GM23338 (cell line): ENCODE measurements at regions not wholly inside any gene's neighbourhood (a gene's known extent, or its start where the extent isn't known, plus 50 kb on each side); places are given as distances from the start of the nearest gene placed in this dataset.

Experiments
- ATAC-seq: fragments of 200-7000 bp; cut with Tn5 transposase; 3 replicates; pipeline ENCODE4 v1.9.1; 2020
- DNase-seq: peaks from one replicate; pipeline ENCODE4 v3.0.0-alpha.2; 2015; ENCODE audit warnings: low spot score
- H2AFZ ChIP-seq: fragments of 200-600 bp; sonication (generic); 2 replicates; pipeline ENCODE4 v1.8.0; 2016; ENCODE audit warnings: antibody characterized with exemption, mild to moderate bottlenecking, moderate library complexity
- H3F3A ChIP-seq: fragments of 200-600 bp; sonication (generic); replicated peaks from 2 replicates; pipeline ENCODE4 v1.8.0; 2017; ENCODE audit warnings: antibody characterized with exemption, mixed run types, low read depth
- H3K27ac ChIP-seq: fragments of 200-600 bp; sonication (generic); 2 replicates; pipeline ENCODE4 v1.6.1; 2016; ENCODE audit warnings: low read depth
- H3K27me3 ChIP-seq: fragments of 200-600 bp; sonication (generic); 2 replicates; pipeline ENCODE4 v1.8.0; 2016; ENCODE audit warnings: mild to moderate bottlenecking, mixed run types, moderate library complexity; ENCODE audit not compliant: insufficient read depth
- H3K36me3 ChIP-seq: fragments of 200-600 bp; sonication (generic); 2 replicates; pipeline ENCODE4 v1.8.0; 2016; ENCODE audit warnings: mild to moderate bottlenecking; ENCODE audit not compliant: insufficient read depth
- H3K4me1 ChIP-seq: fragments of 200-600 bp; sonication (generic); 2 replicates; pipeline ENCODE4 v1.8.0; 2016; ENCODE audit warnings: mild to moderate bottlenecking, moderate library complexity; ENCODE audit not compliant: insufficient read depth
- H3K4me2 ChIP-seq: fragments of 200-600 bp; sonication (generic); 2 replicates; pipeline ENCODE4 v1.7.1; 2017; ENCODE audit warnings: mixed run types
- H3K4me3 ChIP-seq: fragments of 200-600 bp; sonication (generic); 2 replicates; pipeline ENCODE4 v1.6.1; 2016; ENCODE audit warnings: mixed run types
- H3K79me2 ChIP-seq: fragments of 200-600 bp; sonication (generic); replicated peaks from 2 replicates; pipeline ENCODE4 v1.8.0; 2017; ENCODE audit warnings: mild to moderate bottlenecking; ENCODE audit not compliant: insufficient read depth
- H3K9me2 ChIP-seq: fragments of 200-600 bp; sonication (generic); 2 replicates; pipeline ENCODE4 v1.8.0; 2017; ENCODE audit not compliant: insufficient read depth
- H4K20me1 ChIP-seq: fragments of 200-600 bp; sonication (generic); replicated peaks from 2 replicates; pipeline ENCODE4 v1.8.0; 2017; ENCODE audit warnings: mild to moderate bottlenecking; ENCODE audit not compliant: insufficient read depth
- H3K27ac Mint-ChIP-seq: 2 replicates; pipeline ENCODE4 v1.8.0; 2020; ENCODE audit warnings: inconsistent platforms, mild to moderate bottlenecking, moderate library complexity, mixed read lengths
- H3K27me3 Mint-ChIP-seq: 3 replicates; pipeline ENCODE4 v1.8.0; 2022; ENCODE audit warnings: low read depth, mild to moderate bottlenecking, moderate library complexity, mixed read lengths, inconsistent platforms; ENCODE audit not compliant: insufficient read depth, poor library complexity
- H3K36me3 Mint-ChIP-seq: 3 replicates; pipeline ENCODE4 v1.8.0; 2021; ENCODE audit warnings: low read depth, mild to moderate bottlenecking, inconsistent platforms, moderate library complexity, mixed read lengths
- H3K4me1 Mint-ChIP-seq: 3 replicates; pipeline ENCODE4 v1.8.0; 2020; ENCODE audit warnings: mild to moderate bottlenecking, inconsistent platforms, mixed read lengths
- H3K4me3 Mint-ChIP-seq: 3 replicates; pipeline ENCODE4 v1.8.0; 2021; ENCODE audit warnings: moderate library complexity, mild to moderate bottlenecking, inconsistent platforms, mixed read lengths
- H3K9me3 Mint-ChIP-seq: 3 replicates; pipeline ENCODE4 v1.8.0; 2020; ENCODE audit warnings: moderate library complexity, mild to moderate bottlenecking, inconsistent platforms, mixed read lengths
- CREB1 ChIP-seq: fragments of 250-450 bp; sonication (Bioruptor Pico); IDR thresholded peaks from 2 replicates; pipeline ENCODE4 v1.5.0; 2020; ENCODE audit warnings: low read depth, mild to moderate bottlenecking, moderate library complexity
- ETS1 ChIP-seq: IDR thresholded peaks from 2 replicates; pipeline ENCODE4 v1.6.1; 2016; ENCODE audit warnings: antibody characterized with exemption
- EZH2phosphoT487 ChIP-seq: fragments of 200-600 bp; sonication (generic); IDR thresholded peaks from one replicate; pipeline ENCODE4 v1.8.1; 2018; ENCODE audit warnings: antibody characterized with exemption; ENCODE audit not compliant: unreplicated experiment
- JUNB ChIP-seq: IDR thresholded peaks from one replicate; pipeline ENCODE4 v1.6.1; 2016; ENCODE audit warnings: antibody characterized with exemption; ENCODE audit not compliant: unreplicated experiment
- REST ChIP-seq: IDR thresholded peaks from one replicate; pipeline ENCODE4 v1.6.1; 2018; ENCODE audit warnings: antibody characterized with exemption; ENCODE audit not compliant: unreplicated experiment
- STAT1 ChIP-seq: IDR thresholded peaks from one replicate; pipeline ENCODE4 v1.6.1; 2016; ENCODE audit warnings: antibody characterized with exemption; ENCODE audit not compliant: unreplicated experiment
- ZNF331 ChIP-seq: fragments of 250-450 bp; sonication (Bioruptor Pico); IDR thresholded peaks from 2 replicates; pipeline ENCODE4 v1.5.0; 2020; ENCODE audit warnings: low read depth, mild to moderate bottlenecking, moderate library complexity
- TF ChIP-seq, protein P1 (sequence below): fragments of 250-450 bp; sonication (Bioruptor Pico); IDR thresholded peaks from 2 replicates; pipeline ENCODE4 v1.5.0; 2020; ENCODE audit warnings: mild to moderate bottlenecking, moderate library complexity

GRCh38 chr21:20811702-20812101 is 186.5 kb upstream of the NCAM2 start:
- H3K36me3 Mint-ChIP-seq = no peaks in the 10 kb centered on the region
- no peaks in the 10 kb centered on the region for H3K9me3 Mint-ChIP-seq
- Histone ChIP-seq H3K4me3 (no peak overlapping the region), H4K20me1 (no peaks in the 10 kb centered on the region), H3F3A (no peaks in the 10 kb centered on the region), H3K9me2 (peaks cover 13% of the 10 kb centered on the region; the same call in 1 of the 2 replicates), H3K27ac (no peak overlapping the region), H2AFZ (peak overlapping the region; percentile 57; the same call in 1 of the 2 replicates), H3K27me3 (no peaks in the 10 kb centered on the region), H3K79me2 (no peaks in the 10 kb centered on the region), H3K4me2 (no peak overlapping the region), H3K4me1 (no peaks in the 10 kb centered on the region), H3K36me3 (no peaks in the 10 kb centered on the region)
- no peaks in the 10 kb centered on the region for H3K4me1 Mint-ChIP-seq
- DNase-seq = no peak
- no peak overlapping the region for H3K27ac Mint-ChIP-seq
- H3K27me3 Mint-ChIP-seq = peaks cover under 1% of the 10 kb centered on the region
- no peak overlapping the region for H3K4me3 Mint-ChIP-seq
- TF ChIP-seq ETS1 (no peak), REST (no peak), JUNB (no peak)
- ATAC-seq = no peak

- Mint-ChIP-seq H3K27me3 (no peaks in the 10 kb centered on the region), H3K4me3 (no peak overlapping the region), H3K36me3 (no peaks in the 10 kb centered on the region), H3K4me1 (no peaks in the 10 kb centered on the region), H3K27ac (no peak overlapping the region), H3K9me3 (no peaks in the 10 kb centered on the region)
- DNase-seq (no peak), ATAC-seq (no peak)
- no peaks in the 10 kb centered on the region for H3F3A ChIP-seq
- no peaks in the 10 kb centered on the region for H4K20me1 ChIP-seq
- no peaks in the 10 kb centered on the region for H3K27me3 ChIP-seq
- H3K9me2 ChIP-seq = peaks cover 13% of the 10 kb centered on the region; the same call in 1 of the 2 replicates
- no peak overlapping the region for H3K27ac ChIP-seq
- H3K79me2 ChIP-seq = no peaks in the 10 kb centered on the region
- H3K36me3 ChIP-seq = no peaks in the 10 kb centered on the region
- no peak overlapping the region for H3K4me2 ChIP-seq
- no peaks in the 10 kb centered on the region for H3K4me1 ChIP-seq
- no peak overlapping the region for H2AFZ ChIP-seq
- H3K4me3 ChIP-seq = no peak overlapping the region
- TF ChIP-seq, protein P1, sequence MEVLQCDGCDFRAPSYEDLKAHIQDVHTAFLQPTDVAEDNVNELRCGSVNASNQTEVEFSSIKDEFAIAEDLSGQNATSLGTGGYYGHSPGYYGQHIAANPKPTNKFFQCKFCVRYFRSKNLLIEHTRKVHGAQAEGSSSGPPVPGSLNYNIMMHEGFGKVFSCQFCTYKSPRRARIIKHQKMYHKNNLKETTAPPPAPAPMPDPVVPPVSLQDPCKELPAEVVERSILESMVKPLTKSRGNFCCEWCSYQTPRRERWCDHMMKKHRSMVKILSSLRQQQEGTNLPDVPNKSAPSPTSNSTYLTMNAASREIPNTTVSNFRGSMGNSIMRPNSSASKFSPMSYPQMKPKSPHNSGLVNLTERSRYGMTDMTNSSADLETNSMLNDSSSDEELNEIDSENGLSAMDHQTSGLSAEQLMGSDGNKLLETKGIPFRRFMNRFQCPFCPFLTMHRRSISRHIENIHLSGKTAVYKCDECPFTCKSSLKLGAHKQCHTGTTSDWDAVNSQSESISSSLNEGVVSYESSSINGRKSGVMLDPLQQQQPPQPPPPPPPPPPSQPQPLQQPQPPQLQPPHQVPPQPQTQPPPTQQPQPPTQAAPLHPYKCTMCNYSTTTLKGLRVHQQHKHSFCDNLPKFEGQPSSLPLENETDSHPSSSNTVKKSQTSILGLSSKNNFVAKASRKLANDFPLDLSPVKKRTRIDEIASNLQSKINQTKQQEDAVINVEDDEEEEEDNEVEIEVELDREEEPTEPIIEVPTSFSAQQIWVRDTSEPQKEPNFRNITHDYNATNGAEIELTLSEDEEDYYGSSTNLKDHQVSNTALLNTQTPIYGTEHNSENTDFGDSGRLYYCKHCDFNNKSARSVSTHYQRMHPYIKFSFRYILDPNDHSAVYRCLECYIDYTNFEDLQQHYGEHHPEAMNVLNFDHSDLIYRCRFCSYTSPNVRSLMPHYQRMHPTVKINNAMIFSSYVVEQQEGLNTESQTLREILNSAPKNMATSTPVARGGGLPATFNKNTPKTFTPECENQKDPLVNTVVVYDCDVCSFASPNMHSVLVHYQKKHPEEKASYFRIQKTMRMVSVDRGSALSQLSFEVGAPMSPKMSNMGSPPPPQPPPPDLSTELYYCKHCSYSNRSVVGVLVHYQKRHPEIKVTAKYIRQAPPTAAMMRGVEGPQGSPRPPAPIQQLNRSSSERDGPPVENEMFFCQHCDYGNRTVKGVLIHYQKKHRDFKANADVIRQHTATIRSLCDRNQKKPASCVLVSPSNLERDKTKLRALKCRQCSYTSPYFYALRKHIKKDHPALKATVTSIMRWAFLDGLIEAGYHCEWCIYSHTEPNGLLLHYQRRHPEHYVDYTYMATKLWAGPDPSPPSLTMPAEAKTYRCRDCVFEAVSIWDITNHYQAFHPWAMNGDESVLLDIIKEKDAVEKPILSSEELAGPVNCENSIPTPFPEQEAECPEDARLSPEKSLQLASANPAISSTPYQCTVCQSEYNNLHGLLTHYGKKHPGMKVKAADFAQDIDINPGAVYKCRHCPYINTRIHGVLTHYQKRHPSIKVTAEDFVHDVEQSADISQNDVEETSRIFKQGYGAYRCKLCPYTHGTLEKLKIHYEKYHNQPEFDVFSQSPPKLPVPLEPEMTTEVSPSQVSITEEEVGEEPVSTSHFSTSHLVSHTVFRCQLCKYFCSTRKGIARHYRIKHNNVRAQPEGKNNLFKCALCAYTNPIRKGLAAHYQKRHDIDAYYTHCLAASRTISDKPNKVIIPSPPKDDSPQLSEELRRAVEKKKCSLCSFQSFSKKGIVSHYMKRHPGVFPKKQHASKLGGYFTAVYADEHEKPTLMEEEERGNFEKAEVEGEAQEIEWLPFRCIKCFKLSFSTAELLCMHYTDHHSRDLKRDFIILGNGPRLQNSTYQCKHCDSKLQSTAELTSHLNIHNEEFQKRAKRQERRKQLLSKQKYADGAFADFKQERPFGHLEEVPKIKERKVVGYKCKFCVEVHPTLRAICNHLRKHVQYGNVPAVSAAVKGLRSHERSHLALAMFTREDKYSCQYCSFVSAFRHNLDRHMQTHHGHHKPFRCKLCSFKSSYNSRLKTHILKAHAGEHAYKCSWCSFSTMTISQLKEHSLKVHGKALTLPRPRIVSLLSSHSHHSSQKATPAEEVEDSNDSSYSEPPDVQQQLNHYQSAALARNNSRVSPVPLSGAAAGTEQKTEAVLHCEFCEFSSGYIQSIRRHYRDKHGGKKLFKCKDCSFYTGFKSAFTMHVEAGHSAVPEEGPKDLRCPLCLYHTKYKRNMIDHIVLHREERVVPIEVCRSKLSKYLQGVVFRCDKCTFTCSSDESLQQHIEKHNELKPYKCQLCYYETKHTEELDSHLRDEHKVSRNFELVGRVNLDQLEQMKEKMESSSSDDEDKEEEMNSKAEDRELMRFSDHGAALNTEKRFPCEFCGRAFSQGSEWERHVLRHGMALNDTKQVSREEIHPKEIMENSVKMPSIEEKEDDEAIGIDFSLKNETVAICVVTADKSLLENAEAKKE (CRISPR knock-in tag) = no peak
- TF ChIP-seq ZNF331 (no peak), EZH2phosphoT487 (no peak), ETS1 (no peak), STAT1 (no peak), CREB1 (CRISPR knock-in tag) (no peak)
Observed at GRCh38 chr21:20814090-20814489, 184.1 kb upstream of the NCAM2 start.
